ENCODE measurements at regions not wholly inside any gene's neighbourhood (a gene's known extent, or its start where the extent isn't known, plus 50 kb on each side); places are given as distances from the start of the nearest gene placed in this dataset.

GRCh38 chr4:171353535-171353934, 459.7 kb upstream of the GALNTL6 start:
- TF ChIP-seq GATA3 (IDR thresholded peaks at IDR 0.05; ENCODE audit: low read depth, low read length) (no peak), GATA2 (IDR thresholded peaks at IDR 0.05; ENCODE audit: low read depth, low read length) (no peak)

Data from SH-SY5Y (cell line).